Left lung (tissue), 4 donors: ENCODE measurements at regions not wholly inside any gene's neighbourhood (a gene's known extent, or its start where the extent isn't known, plus 50 kb on each side); places are given as distances from the start of the nearest gene placed in this dataset.

Source experiments
- ATAC-seq: fragments of 200-7000 bp; cut with Tn5 transposase; one replicate; pipeline ENCODE4 v1.9.1; 2020; ENCODE audit warnings: moderate library complexity
- DNase-seq, 4 donors: peaks; one replicate each; pipeline ENCODE4 v3.0.0-alpha.2; 2013 to 2020
- H3K27ac ChIP-seq, 2 donors: fragments of 200-600 bp; sonication (generic) in 1 of 2; one replicate each; pipeline versions ENCODE4 v1.5.0 to v1.8.0; 2020 to 2021
- H3K27me3 ChIP-seq, 2 donors: fragments of 200-600 bp; sonication (generic) in 1 of 2; one replicate each; pipeline versions ENCODE4 v1.5.0 to v1.8.0; 2020 to 2021
- H3K36me3 ChIP-seq, 2 donors: fragments of 200-600 bp; sonication (generic) in 1 of 2; one replicate each; pipeline versions ENCODE4 v1.5.0 to v1.8.0; 2020 to 2021
- H3K4me1 ChIP-seq, 2 donors: fragments of 200-600 bp; one replicate each; pipeline ENCODE4 v1.8.0; 2021
- H3K4me3 ChIP-seq, 2 donors: fragments of 200-600 bp; sonication (generic) in 1 of 2; one replicate each; pipeline versions ENCODE4 v1.5.0 to v1.8.0; 2020 to 2021; ENCODE audit warnings: mild to moderate bottlenecking in 1 of 2
- H3K9me3 ChIP-seq, 2 donors: fragments of 200-600 bp; sonication (generic) in 1 of 2; one replicate each; pipeline versions ENCODE4 v1.5.0 to v1.8.0; 2020 to 2021
- intact Hi-C, 2 donors: fragments of 100-400 bp; cut with DNase I; formaldehyde crosslinking; loops; one replicate each; pipeline versions ENCODE4 v1.11.2 to v1.14.2; 2022
- TF ChIP-seq, protein P1 (sequence below), 2 donors: fragments of 200-600 bp; sonication (generic) in 1 of 2; IDR thresholded peaks; one replicate each; pipeline versions ENCODE4 v1.5.0 to v1.8.0; 2021; ENCODE audit warnings: antibody characterized with exemption in 2 of 2
- donor health status: DM: no; HTN: yes; CAD: no.
- donor health status: DM: no; HTN: no; CAD: no.

DNA sequence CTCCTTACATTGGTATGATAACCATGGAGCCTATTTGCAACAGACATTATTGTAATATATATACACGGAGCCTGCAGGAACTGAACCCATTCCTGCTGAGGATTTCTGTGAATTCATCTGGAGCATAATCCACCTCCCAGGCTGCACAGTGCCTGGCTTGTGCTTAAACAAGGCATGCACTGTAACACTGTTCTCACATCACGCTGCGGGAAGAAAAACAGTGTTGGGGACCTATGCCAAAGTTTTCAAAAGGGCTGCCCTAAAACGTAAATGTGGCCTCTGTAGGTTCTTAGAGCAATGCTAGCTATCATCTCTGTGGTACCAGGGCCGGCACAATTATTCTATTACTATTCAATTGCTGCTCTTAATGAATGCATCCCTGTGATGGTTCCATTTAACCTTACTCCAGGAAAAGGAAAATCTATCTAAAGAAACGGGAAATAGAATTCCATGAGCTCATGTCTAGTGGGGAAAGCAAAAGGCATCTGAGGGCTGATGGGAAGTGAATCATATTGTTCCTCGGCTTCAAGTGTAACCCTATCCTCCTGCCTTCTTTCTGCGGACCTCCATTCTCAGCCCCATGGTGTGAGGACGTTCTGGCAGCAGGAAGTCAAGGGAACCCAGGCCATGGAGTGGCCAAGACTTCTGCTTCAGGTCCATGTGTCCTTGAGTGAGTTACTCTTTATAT, 525.5 kb downstream of the SOX6 start:
- intact Hi-C loops: no loop called here
- H3K9me3 ChIP-seq: no peaks in the 10 kb centered on the region
- H3K4me1 ChIP-seq: peaks cover 0 to 3% of the 10 kb centered on the region in 2 donors
- no peaks in the 10 kb centered on the region for H3K27me3 ChIP-seq
- TF ChIP-seq, protein P1, sequence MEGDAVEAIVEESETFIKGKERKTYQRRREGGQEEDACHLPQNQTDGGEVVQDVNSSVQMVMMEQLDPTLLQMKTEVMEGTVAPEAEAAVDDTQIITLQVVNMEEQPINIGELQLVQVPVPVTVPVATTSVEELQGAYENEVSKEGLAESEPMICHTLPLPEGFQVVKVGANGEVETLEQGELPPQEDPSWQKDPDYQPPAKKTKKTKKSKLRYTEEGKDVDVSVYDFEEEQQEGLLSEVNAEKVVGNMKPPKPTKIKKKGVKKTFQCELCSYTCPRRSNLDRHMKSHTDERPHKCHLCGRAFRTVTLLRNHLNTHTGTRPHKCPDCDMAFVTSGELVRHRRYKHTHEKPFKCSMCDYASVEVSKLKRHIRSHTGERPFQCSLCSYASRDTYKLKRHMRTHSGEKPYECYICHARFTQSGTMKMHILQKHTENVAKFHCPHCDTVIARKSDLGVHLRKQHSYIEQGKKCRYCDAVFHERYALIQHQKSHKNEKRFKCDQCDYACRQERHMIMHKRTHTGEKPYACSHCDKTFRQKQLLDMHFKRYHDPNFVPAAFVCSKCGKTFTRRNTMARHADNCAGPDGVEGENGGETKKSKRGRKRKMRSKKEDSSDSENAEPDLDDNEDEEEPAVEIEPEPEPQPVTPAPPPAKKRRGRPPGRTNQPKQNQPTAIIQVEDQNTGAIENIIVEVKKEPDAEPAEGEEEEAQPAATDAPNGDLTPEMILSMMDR (IDR thresholded peaks at IDR 0.05): no peak
- no peaks in the 10 kb centered on the region for H3K36me3 ChIP-seq
- no peak for ATAC-seq
- no peak overlapping the region for H3K27ac ChIP-seq
- H3K4me3 ChIP-seq: no peak overlapping the region
- no peak for DNase-seq

- Histone ChIP-seq H3K4me1 (no peaks in the 10 kb centered on the region), H3K27me3 (no peaks in the 10 kb centered on the region), H3K36me3 (no peaks in the 10 kb centered on the region), H3K9me3 (no peaks in the 10 kb centered on the region), H3K4me3 (no peak overlapping the region), H3K27ac (no peak overlapping the region)
- DNase-seq (no peak), ATAC-seq (no peak)
- TF ChIP-seq, protein P1 (IDR thresholded peaks at IDR 0.05): no peak
- intact Hi-C loops: no loop called here
These were observed 520.4 kb downstream of the SOX6 start for GRCh38 chr11:15835788-15836411.

DNA sequence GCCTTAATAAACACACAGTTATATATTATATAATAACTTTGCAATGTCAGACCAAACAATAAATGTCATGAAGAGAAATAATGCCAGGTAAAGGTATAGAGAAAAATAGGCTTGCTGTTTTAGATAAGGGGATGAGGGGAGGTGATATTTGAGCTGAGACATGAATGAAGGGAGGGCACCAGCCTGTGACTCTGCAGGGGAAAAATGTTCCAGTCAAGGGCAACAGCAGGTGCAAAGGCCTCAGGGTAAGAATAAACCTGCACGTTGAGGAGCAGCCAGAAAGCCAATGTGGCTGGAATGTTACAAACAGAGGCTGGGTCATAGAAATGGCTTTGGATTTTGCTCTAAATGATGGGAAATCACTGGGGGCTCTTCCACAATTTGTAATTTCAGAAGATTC, 519.6 kb downstream of the SOX6 start:
- no peak overlapping the region for H3K27ac ChIP-seq
- no peaks in the 10 kb centered on the region for H3K27me3 ChIP-seq
- intact Hi-C loops: no loop called here
- no peaks in the 10 kb centered on the region for H3K4me1 ChIP-seq
- H3K36me3 ChIP-seq: no peaks in the 10 kb centered on the region
- ATAC-seq: no peak
- DNase-seq: no peak
- H3K4me3 ChIP-seq: no peak overlapping the region
- no peaks in the 10 kb centered on the region for H3K9me3 ChIP-seq
- TF ChIP-seq, protein P1 (IDR thresholded peaks at IDR 0.05): no peak

DNA sequence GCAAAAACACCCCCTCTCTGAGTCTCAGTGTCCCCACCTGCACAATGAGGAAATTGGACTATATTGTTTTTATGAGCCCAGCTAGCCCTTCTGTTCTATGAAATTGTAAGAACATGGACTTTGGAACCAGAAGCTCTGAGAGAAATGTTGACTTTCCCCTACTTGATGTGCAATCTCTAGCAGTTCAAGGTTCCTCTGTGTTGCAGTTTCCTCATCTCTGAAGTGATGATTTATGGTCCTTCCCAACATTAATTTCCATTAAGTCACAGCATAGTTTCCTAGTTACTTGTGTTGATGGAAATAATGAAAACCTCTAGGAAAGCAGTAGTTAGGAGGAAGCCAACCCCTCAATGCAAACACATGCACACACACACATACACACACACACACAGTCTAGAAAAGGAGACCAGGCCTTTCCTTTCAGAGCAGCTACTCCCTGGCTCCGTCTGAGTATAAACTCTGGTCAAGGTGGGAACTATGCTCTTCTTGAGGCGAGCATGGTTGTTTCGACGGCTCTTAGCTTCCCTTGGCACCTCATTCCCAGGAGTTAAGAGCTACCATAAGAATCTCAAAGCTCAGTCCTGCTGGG, 518.4 kb downstream of the SOX6 start:
- Histone ChIP-seq H3K27ac (no peak overlapping the region), H3K4me3 (no peak overlapping the region), H3K4me1 (no peaks in the 10 kb centered on the region), H3K9me3 (no peaks in the 10 kb centered on the region), H3K36me3 (no peaks in the 10 kb centered on the region), H3K27me3 (no peaks in the 10 kb centered on the region)
- ATAC-seq (no peak), DNase-seq (no peak)
- TF ChIP-seq, protein P1 (IDR thresholded peaks at IDR 0.05): no peak
- intact Hi-C loops: no loop called here

DNA sequence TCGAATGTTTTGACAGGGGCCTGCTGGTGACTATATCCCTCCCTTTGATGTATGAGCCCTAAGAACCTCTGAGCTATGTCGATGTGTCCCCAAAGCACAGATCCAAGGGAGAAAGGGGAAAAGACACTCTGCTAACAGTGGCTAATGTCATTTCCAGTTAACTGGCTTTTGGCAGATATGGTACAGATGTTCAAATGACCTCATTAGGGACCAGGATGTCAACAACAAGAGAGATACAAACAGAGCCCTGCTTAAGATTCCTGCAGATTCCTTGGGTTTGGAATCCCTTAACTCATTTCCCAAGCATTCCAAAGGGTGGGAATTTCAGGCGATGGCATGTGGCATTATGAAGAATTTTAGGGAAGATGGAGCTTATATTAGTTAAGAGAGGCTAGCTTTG, 517.3 kb downstream of the SOX6 start:
- no peaks in the 10 kb centered on the region for H3K27me3 ChIP-seq
- H3K4me3 ChIP-seq: no peak overlapping the region
- no peak overlapping the region for H3K27ac ChIP-seq
- H3K4me1 ChIP-seq: no peaks in the 10 kb centered on the region
- no peaks in the 10 kb centered on the region for H3K9me3 ChIP-seq
- TF ChIP-seq, protein P1 (IDR thresholded peaks at IDR 0.05): no peak
- ATAC-seq: no peak
- no peaks in the 10 kb centered on the region for H3K36me3 ChIP-seq
- intact Hi-C loops: no loop called here
- DNase-seq: no peak
